ENCODE measurements at regions not wholly inside any gene's neighbourhood (a gene's known extent, or its start where the extent isn't known, plus 50 kb on each side); places are given as distances from the start of the nearest gene placed in this dataset.

DNA sequence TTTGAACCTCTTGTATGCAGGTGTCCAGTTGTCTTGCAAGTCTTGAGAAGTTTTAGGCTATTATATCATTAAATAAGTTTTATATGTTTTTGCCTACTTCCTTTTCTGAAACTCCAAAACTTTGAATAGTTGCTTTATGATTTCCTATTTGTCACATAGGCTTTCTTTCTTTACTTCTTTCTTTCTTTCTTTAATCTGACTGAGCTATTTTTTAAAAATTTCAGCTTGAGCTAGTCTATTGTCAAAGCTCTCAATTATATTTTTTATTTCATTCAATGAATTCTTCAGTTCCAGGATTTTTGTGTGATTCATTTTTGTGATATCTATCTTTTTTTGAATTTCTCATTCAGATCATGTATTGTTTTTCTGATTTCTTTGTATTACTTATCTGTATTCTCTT, 102.1 kb upstream of the TMEM178A start:
- Histone ChIP-seq H3K4me3 (ENCODE audit: low read length) (no peak overlapping the region), H3K9ac (ENCODE audit: low read depth, low read length) (no peak overlapping the region), H3K27me3 (ENCODE audit: insufficient read depth, low read length) (no peaks in the 10 kb centered on the region), H3K4me1 (ENCODE audit: insufficient read depth, low read length) (no peaks in the 10 kb centered on the region), H3K27ac (ENCODE audit: low read length) (no peak overlapping the region), H3K9me3 (ENCODE audit: insufficient read depth, low read depth, low read length) (peaks cover 16% of the 10 kb centered on the region), H3K36me3 (ENCODE audit: insufficient read depth, low read depth, low read length) (no peaks in the 10 kb centered on the region)

DNA sequence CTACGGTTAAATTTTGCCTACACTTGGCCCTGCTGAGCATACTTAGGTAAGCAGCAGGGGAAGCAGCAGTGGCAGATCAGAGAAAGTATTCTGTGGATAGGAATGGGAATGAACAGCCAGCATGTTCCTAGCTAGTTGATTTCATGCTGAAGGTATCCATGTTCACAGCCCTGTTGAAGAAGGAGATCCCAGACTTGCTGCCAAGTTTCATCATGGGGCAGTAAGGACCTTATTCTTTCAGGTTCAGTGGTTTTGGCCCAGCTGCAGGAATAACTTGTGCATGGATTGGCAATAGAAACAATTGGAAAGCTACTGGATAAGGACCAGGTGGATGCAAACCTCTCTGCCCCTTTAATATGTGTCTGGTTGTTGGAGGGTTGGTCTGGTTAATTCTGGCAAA, 98.2 kb upstream of the TMEM178A start:
- Histone ChIP-seq H3K36me3 (ENCODE audit: insufficient read depth, low read depth, low read length) (no peaks in the 10 kb centered on the region), H3K4me3 (ENCODE audit: low read length) (no peak overlapping the region), H3K9ac (ENCODE audit: low read depth, low read length) (no peak overlapping the region), H3K4me1 (ENCODE audit: insufficient read depth, low read length) (no peaks in the 10 kb centered on the region), H3K27me3 (ENCODE audit: insufficient read depth, low read length) (no peaks in the 10 kb centered on the region), H3K27ac (ENCODE audit: low read length) (no peak overlapping the region), H3K9me3 (ENCODE audit: insufficient read depth, low read depth, low read length) (peaks cover 11% of the 10 kb centered on the region; the same call in 1 of the 2 replicates)

DNA sequence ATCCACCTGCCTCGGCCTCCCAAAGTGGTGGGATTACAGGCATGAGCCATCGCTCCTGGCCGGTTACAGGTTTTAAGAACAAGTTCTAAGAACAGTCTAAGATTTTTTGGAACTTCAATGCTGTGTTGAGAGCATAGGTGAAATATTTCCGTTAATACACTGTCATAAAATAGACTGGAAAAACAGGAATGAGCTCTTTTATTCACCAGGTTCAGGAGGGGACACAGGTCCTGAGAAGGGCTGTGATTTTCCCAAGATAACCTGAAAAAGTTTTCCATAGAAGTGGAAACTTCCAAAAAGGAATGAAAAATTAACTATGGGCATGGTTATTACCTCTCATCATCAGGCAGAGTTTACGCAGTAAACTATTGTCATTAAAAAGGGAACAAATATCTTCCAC, 97.6 kb upstream of the TMEM178A start:
- Histone ChIP-seq H3K27ac (ENCODE audit: low read length) (no peak overlapping the region), H3K9me3 (ENCODE audit: insufficient read depth, low read depth, low read length) (peaks cover 7% of the 10 kb centered on the region; the same call in 1 of the 2 replicates), H3K4me1 (ENCODE audit: insufficient read depth, low read length) (no peaks in the 10 kb centered on the region), H3K36me3 (ENCODE audit: insufficient read depth, low read depth, low read length) (no peaks in the 10 kb centered on the region), H3K9ac (ENCODE audit: low read depth, low read length) (no peak overlapping the region), H3K27me3 (ENCODE audit: insufficient read depth, low read length) (no peaks in the 10 kb centered on the region), H3K4me3 (ENCODE audit: low read length) (no peak overlapping the region)

DNA sequence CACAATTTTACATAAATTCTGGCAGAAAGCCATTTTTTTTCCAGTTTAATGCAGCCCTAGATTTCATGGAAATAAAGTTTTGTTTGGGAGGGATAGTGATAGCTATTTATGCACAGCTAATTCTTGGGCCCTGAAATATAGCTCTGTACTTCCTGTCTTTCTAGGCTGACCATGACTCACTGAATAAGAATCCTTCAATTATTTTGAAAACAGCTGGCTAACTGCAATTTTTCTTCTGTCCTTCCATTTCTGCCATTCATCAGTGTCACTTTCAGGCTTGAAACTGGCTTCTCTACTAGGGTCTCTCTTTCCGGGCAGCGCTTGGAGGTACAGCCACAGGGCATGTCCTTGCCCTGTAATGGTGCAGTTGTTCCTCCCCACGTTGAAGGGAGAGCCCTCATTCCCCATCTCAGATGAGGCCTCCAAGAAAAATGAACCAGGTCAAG, 97.1 kb upstream of the TMEM178A start:
- Histone ChIP-seq H3K4me3 (ENCODE audit: low read length) (no peak overlapping the region), H3K27ac (ENCODE audit: low read length) (no peak overlapping the region)

DNA sequence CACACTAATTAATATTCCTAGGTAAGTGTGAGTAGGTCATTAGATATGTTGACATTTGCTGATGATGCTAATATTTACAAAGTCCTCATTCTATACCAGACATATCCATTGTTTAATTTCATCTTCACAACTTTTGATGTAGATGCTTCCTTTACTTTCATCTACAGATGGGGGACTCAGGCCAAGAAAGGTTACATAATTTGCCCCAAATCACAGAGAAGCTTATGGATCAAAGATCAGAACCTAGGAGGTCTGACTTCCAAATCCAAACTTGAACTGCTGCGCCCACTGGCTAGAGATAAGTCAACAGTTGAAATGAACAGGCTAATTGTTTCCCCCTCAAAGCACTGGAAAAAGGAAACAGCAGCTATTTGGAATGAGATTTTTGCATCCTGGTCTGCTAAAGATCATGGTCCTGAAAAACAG, 95.6 kb upstream of the TMEM178A start:
- H3K27me3 ChIP-seq (ENCODE audit: insufficient read depth, low read length): no peaks in the 10 kb centered on the region
- no peaks in the 10 kb centered on the region for H3K9me3 ChIP-seq (ENCODE audit: insufficient read depth, low read depth, low read length)
- no peak overlapping the region for H3K9ac ChIP-seq (ENCODE audit: low read depth, low read length)
- no peaks in the 10 kb centered on the region for H3K36me3 ChIP-seq (ENCODE audit: insufficient read depth, low read depth, low read length)
- H3K4me3 ChIP-seq (ENCODE audit: low read length): no peak overlapping the region
- H3K4me1 ChIP-seq (ENCODE audit: insufficient read depth, low read length): no peaks in the 10 kb centered on the region
- H3K27ac ChIP-seq (ENCODE audit: low read length): no peak overlapping the region

More for the DNA sequence above, 97.1 kb upstream of the TMEM178A start:
- no peaks in the 10 kb centered on the region for H3K27me3 ChIP-seq (ENCODE audit: insufficient read depth, low read length)
- H3K9ac ChIP-seq (ENCODE audit: low read depth, low read length): no peak overlapping the region
- H3K36me3 ChIP-seq (ENCODE audit: insufficient read depth, low read depth, low read length): no peaks in the 10 kb centered on the region
- no peaks in the 10 kb centered on the region for H3K4me1 ChIP-seq (ENCODE audit: insufficient read depth, low read length)
- peaks cover 3% of the 10 kb centered on the region; the same call in 1 of the 2 replicates for H3K9me3 ChIP-seq (ENCODE audit: insufficient read depth, low read depth, low read length)

DNA sequence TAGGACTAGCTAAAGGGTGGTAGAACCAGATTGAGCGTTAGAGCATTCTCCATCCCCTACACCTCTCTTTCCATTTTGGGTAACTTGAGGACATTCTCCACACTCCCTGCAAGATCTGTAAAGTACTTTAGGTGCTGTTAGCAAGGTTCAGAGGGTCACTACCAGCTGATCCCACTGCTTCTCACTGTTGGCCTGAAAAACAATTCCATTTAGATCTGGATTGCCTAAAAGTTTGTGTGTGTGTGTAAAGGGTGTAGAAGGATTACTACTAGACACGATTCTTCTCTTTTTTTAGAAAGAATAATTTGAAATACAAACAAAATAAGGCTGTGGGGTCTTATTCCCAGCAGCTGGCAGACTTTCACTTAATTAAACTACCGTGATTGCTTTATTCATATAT, 95.1 kb upstream of the TMEM178A start:
- H3K4me1 ChIP-seq (ENCODE audit: insufficient read depth, low read length): no peaks in the 10 kb centered on the region
- H3K4me3 ChIP-seq (ENCODE audit: low read length): no peak overlapping the region
- H3K9ac ChIP-seq (ENCODE audit: low read depth, low read length): no peak overlapping the region
- no peaks in the 10 kb centered on the region for H3K27me3 ChIP-seq (ENCODE audit: insufficient read depth, low read length)
- no peaks in the 10 kb centered on the region for H3K36me3 ChIP-seq (ENCODE audit: insufficient read depth, low read depth, low read length)
- H3K27ac ChIP-seq (ENCODE audit: low read length): no peak overlapping the region
- H3K9me3 ChIP-seq (ENCODE audit: insufficient read depth, low read depth, low read length): no peaks in the 10 kb centered on the region

DNA sequence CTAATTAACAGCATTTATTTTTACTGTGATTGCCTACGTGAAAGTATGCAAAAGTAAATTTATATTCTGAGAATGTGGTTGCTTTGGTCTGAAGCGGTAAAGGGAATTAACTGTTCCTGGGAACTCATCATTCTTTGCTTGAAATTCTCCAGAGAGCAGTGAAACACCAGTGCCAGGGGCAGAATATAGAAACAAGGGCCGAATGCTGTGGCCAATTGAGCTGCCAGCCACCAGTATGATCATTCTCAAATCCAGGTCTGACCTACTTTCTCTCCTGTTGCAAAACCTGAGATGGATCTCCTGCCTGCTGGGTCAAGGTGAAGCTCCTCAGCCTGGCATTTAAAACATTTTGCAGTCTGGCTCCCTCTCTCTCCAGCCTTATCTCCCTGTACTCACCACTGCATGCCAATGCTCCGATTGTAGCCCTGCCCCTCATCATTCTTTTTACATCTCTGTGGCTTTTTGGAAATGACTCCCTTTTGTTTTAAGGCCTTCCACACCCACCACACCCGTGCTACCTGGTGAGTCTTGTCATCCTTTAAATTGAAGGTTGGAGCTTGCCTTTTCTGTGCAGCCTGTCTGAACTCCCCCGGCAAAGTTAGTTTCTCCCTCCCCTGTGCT, 94.5 kb upstream of the TMEM178A start:
- Histone ChIP-seq H3K9me3 (ENCODE audit: insufficient read depth, low read depth, low read length) (no peaks in the 10 kb centered on the region), H3K36me3 (ENCODE audit: insufficient read depth, low read depth, low read length) (no peaks in the 10 kb centered on the region), H3K9ac (ENCODE audit: low read depth, low read length) (no peak overlapping the region), H3K4me3 (ENCODE audit: low read length) (no peak overlapping the region), H3K27ac (ENCODE audit: low read length) (no peak overlapping the region), H3K4me1 (ENCODE audit: insufficient read depth, low read length) (no peaks in the 10 kb centered on the region), H3K27me3 (ENCODE audit: insufficient read depth, low read length) (no peaks in the 10 kb centered on the region)

DNA sequence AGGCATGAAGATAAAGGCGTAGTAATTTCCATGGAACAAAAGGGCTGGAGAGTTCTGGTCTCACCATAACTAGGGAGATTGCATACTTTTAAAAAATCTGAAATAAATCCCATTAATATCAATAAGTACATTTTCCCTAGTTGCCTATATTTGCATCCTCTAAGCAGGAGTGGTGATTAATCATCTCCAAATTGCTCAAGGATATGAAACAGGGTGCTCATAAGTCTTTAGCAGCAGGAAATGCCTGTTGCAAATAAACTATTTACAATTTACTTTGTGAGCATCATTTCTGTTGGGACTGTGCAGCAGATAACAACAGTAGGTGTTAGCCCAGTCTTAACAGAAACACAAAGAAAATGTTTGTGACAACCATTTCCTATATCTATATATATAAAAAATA, 92.4 kb upstream of the TMEM178A start:
- Histone ChIP-seq H3K27ac (ENCODE audit: low read length) (no peak overlapping the region), H3K4me1 (ENCODE audit: insufficient read depth, low read length) (no peaks in the 10 kb centered on the region), H3K9me3 (ENCODE audit: insufficient read depth, low read depth, low read length) (no peaks in the 10 kb centered on the region), H3K4me3 (ENCODE audit: low read length) (no peak overlapping the region), H3K9ac (ENCODE audit: low read depth, low read length) (no peak overlapping the region), H3K27me3 (ENCODE audit: insufficient read depth, low read length) (no peaks in the 10 kb centered on the region), H3K36me3 (ENCODE audit: insufficient read depth, low read depth, low read length) (no peaks in the 10 kb centered on the region)

DNA sequence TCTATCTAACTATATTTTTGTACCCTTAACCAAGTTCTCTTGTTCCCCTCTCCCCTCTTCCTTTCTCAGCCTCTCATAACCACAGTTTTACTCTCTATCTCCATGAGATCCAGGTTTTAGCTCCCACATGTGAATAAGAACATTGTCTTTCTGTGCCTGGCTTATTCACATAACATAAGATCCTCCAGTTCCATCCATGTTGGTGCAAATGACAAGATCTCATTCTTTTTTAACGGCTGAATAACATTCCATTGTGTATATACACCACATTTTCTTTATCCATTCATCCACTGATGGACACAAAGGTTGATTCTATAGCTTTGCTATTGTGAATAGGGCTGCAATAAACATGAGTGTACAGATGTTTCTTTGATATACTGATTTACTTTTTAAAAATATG, 83.9 kb upstream of the TMEM178A start:
- H3K9ac ChIP-seq (ENCODE audit: low read depth, low read length): no peak overlapping the region
- H3K27ac ChIP-seq (ENCODE audit: low read length): no peak overlapping the region
- no peaks in the 10 kb centered on the region for H3K36me3 ChIP-seq (ENCODE audit: insufficient read depth, low read depth, low read length)
- H3K4me3 ChIP-seq (ENCODE audit: low read length): no peak overlapping the region
- no peaks in the 10 kb centered on the region for H3K4me1 ChIP-seq (ENCODE audit: insufficient read depth, low read length)
- H3K9me3 ChIP-seq (ENCODE audit: insufficient read depth, low read depth, low read length): peaks cover 17% of the 10 kb centered on the region
- H3K27me3 ChIP-seq (ENCODE audit: insufficient read depth, low read length): no peaks in the 10 kb centered on the region

DNA sequence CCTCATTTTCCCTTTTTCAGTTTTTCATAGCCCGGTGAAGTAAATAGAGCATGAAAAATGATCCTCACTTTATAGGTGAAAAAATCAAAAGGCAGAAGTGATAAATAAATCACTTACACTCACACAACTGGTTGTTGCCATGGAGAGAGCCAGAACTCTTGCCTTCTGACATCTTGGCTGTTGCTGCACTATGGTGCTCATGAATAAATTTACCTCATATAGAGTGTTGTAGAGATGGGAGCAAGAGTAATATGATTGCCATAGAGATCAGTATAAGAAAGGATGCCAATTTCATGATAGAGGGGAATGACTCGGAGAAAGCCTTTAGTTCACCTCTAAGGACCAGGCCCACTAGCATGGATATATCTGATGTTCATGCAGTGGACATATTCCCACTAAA, 82.5 kb upstream of the TMEM178A start:
- Histone ChIP-seq H3K4me1 (ENCODE audit: insufficient read depth, low read length) (no peaks in the 10 kb centered on the region), H3K36me3 (ENCODE audit: insufficient read depth, low read depth, low read length) (no peaks in the 10 kb centered on the region), H3K9ac (ENCODE audit: low read depth, low read length) (no peak overlapping the region), H3K27ac (ENCODE audit: low read length) (no peak overlapping the region), H3K9me3 (ENCODE audit: insufficient read depth, low read depth, low read length) (peaks cover 17% of the 10 kb centered on the region), H3K4me3 (ENCODE audit: low read length) (no peak overlapping the region), H3K27me3 (ENCODE audit: insufficient read depth, low read length) (no peaks in the 10 kb centered on the region)

DNA sequence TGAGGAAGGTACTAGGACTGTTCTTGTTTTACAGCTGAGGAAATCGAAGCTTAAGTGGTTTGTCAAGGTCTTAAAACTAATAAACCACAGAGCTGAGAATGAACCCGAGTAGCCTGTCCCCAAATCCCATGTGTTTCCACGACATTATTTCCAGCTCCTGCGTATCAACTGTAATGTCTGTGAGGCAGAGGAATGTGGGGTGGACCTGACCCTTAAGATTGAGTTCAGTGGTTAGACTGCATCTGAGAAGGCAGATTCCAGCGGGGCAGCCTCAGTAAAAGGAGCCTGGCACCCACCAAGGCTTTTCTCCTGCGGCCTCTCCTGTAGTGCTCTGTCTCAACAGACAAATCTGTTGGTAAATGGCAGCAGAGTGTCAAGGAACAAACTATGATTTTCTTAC, 81.9 kb upstream of the TMEM178A start:
- H3K27me3 ChIP-seq (ENCODE audit: insufficient read depth, low read length): no peaks in the 10 kb centered on the region
- H3K9ac ChIP-seq (ENCODE audit: low read depth, low read length): no peak overlapping the region
- no peak overlapping the region for H3K4me3 ChIP-seq (ENCODE audit: low read length)
- H3K27ac ChIP-seq (ENCODE audit: low read length): no peak overlapping the region
- peaks cover 17% of the 10 kb centered on the region for H3K9me3 ChIP-seq (ENCODE audit: insufficient read depth, low read depth, low read length)
- H3K4me1 ChIP-seq (ENCODE audit: insufficient read depth, low read length): no peaks in the 10 kb centered on the region
- no peaks in the 10 kb centered on the region for H3K36me3 ChIP-seq (ENCODE audit: insufficient read depth, low read depth, low read length)

DNA sequence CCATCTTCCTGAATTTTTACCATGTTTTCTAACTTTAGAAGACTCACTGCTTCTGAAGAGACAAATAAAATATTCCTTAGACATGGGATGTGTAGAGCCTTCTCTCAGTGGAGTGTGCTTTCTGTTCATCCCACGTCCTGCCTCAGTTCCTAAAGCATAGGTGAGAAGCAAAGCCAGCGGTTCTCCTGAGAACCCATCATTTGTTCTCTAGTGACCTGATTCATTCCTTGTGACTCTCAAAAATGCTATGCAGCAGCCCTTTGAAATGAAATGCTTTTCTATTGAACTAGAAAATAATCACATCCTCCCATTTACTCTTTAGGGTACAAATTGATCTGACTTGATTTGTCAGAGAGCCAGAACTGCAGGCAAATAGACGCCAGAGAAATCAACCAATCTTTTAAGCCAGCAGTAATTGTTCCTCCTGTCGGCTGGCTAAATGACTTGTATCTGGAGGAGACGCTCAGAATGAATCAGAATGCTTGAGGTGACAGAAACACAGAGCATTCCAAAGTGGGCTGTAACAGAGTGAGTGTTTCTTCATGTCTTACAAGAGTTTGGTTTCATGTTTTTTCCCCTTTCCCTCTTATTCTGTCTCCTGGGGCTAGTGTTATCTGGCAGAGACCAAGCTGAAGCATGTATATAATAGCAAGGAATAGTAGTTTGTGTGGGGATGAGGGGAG, 81.3 kb upstream of the TMEM178A start:
- Histone ChIP-seq H3K9ac (ENCODE audit: low read depth, low read length) (no peak overlapping the region), H3K27me3 (ENCODE audit: insufficient read depth, low read length) (no peaks in the 10 kb centered on the region), H3K4me1 (ENCODE audit: insufficient read depth, low read length) (no peaks in the 10 kb centered on the region), H3K4me3 (ENCODE audit: low read length) (no peak overlapping the region), H3K36me3 (ENCODE audit: insufficient read depth, low read depth, low read length) (no peaks in the 10 kb centered on the region), H3K9me3 (ENCODE audit: insufficient read depth, low read depth, low read length) (peaks cover 17% of the 10 kb centered on the region), H3K27ac (ENCODE audit: low read length) (no peak overlapping the region)

All from iPS-20b (cell line).